CD4-positive, alpha-beta T cell (primary cell): ENCODE measurements at regions not wholly inside any gene's neighbourhood (a gene's known extent, or its start where the extent isn't known, plus 50 kb on each side); places are given as distances from the start of the nearest gene placed in this dataset.

Source experiments
- ATAC-seq: fragments of 200-7000 bp; cut with Tn5 transposase; one replicate; pipeline ENCODE4 v1.10.0; 2022; ENCODE audit warnings: mild to moderate bottlenecking; ENCODE audit not compliant: poor library complexity
- CTCF ChIA-PET: fragments of 350-600 bp; sonication (Branson Sonifier 250); formaldehyde crosslinking; loops from one replicate; lab custom pipeline; 2021; ENCODE audit warnings: antibody characterized with exemption, inconsistent platforms; lab: Charles Lee
- POLR2A ChIA-PET: fragments of 350-600 bp; sonication (Branson Sonifier 250); formaldehyde crosslinking; loops from one replicate; lab custom pipeline; 2021; ENCODE audit warnings: antibody characterized with exemption, inconsistent platforms; lab: Charles Lee
- DNase-seq, 14 experiments: peaks; one replicate each; pipeline ENCODE4 v3.0.0-alpha.2; 2013 to 2020; ENCODE audit warnings: mixed read lengths in 2 of 14
- H3K27ac ChIP-seq, 2 donors: one replicate each; pipeline versions ENCODE4 v1.5.1 to v1.7.0; 2013; ENCODE audit warnings: low read length in 2 of 2, low read depth in 1 of 2, mild to moderate bottlenecking in 1 of 2
- H3K27me3 ChIP-seq, 2 experiments: 1 replicate in 1 of 2; 2 replicates in 1 of 2; pipeline versions ENCODE4 v1.6.1 to v1.7.0; 2013; ENCODE audit warnings: low read length in 2 of 2, control low read depth in 1 of 2, mild to moderate bottlenecking in 1 of 2, moderate library complexity in 1 of 2; ENCODE audit not compliant: insufficient read depth in 2 of 2, control insufficient read depth in 1 of 2
- H3K36me3 ChIP-seq: one replicate; pipeline ENCODE4 v1.6.1; 2013; ENCODE audit warnings: low read length, control low read depth; ENCODE audit not compliant: insufficient read depth
- H3K4me1 ChIP-seq: one replicate; pipeline ENCODE4 v1.6.1; 2013; ENCODE audit warnings: low read length, control low read depth; ENCODE audit not compliant: insufficient read depth
- H3K4me3 ChIP-seq: one replicate; pipeline ENCODE4 v1.5.1; 2013; ENCODE audit warnings: mild to moderate bottlenecking, low read length, moderate library complexity
- H3K9me3 ChIP-seq, 2 experiments: 1 replicate in 1 of 2; 2 replicates in 1 of 2; pipeline versions ENCODE4 v1.6.1 to v1.7.0; 2013; ENCODE audit warnings: low read length in 2 of 2, mild to moderate bottlenecking in 2 of 2, control low read depth in 1 of 2, moderate library complexity in 1 of 2; ENCODE audit not compliant: control insufficient read depth in 1 of 2, insufficient read depth in 1 of 2
- H3K27ac Mint-ChIP-seq: one replicate; pipeline ENCODE4 v1.8.0; 2020; ENCODE audit warnings: mixed read lengths
- H3K27me3 Mint-ChIP-seq: one replicate; pipeline ENCODE4 v1.8.0; 2021; ENCODE audit warnings: mixed read lengths
- H3K36me3 Mint-ChIP-seq: one replicate; pipeline ENCODE4 v1.8.0; 2021; ENCODE audit warnings: low read depth, mixed read lengths
- H3K4me1 Mint-ChIP-seq: one replicate; pipeline ENCODE4 v1.8.0; 2021; ENCODE audit warnings: low read depth, mixed read lengths
- H3K4me3 Mint-ChIP-seq: one replicate; pipeline ENCODE4 v1.8.0; 2020; ENCODE audit warnings: mild to moderate bottlenecking, mixed read lengths
- H3K9me3 Mint-ChIP-seq: one replicate; pipeline ENCODE4 v1.8.0; 2020; ENCODE audit warnings: mixed read lengths
- CTCF ChIP-seq: fragments of 200-600 bp; IDR thresholded peaks from one replicate; pipeline ENCODE4 v1.8.0; 2022; ENCODE audit warnings: antibody characterized with exemption, mild to moderate bottlenecking
- intact Hi-C, 2 experiments: fragments of 100-400 bp; cut with DNase I in 1 of 2; cut with micrococcal nuclease in 1 of 2; formaldehyde crosslinking; loops; one replicate each; pipeline versions ENCODE4 v1.15.1 to v1.9.0; 2023 to 2025; cut with DNase I, micrococcal nuclease

DNA sequence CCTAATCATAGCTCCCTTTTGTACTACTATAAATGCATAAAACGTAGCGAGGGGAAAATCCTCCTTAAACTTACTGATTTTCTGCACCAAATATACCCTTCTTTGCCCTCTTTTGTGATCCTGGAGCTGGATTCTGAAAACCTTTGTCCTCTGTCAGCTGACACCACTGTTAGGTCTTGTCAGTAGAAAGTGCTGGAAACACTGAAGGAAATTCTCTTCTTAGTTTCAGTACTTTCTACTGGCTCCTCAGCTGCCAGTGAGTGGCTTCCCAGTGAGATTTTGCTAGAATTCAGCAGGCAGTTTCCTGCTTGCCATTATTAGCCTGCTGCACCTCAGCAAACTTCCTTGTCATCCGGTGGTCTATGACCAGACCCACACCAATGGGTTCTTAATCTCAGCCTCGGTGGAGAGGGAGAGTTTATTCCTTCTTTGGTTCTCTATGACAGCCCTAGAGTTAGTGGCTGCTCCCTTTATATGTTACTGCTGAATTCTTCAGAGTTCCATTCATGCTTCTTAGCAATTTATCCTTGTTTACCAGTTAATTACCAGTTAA, 476.2 kb downstream of the FSCB start:
- Histone ChIP-seq H3K4me1 (no peaks in the 10 kb centered on the region), H3K9me3 (peaks cover 0 to 3% of the 10 kb centered on the region in 2 experiments), H3K36me3 (no peaks in the 10 kb centered on the region), H3K27ac (no peak overlapping the region), H3K27me3 (no peaks in the 10 kb centered on the region), H3K4me3 (no peak overlapping the region)
- no peak for ATAC-seq
- intact Hi-C loops = no loop called here
- Mint-ChIP-seq H3K27ac (no peak overlapping the region), H3K27me3 (no peaks in the 10 kb centered on the region), H3K4me3 (no peak overlapping the region), H3K9me3 (peaks cover 5% of the 10 kb centered on the region), H3K36me3 (no peaks in the 10 kb centered on the region), H3K4me1 (no peaks in the 10 kb centered on the region)
- no peak for TF ChIP-seq CTCF
- ChIA-PET POLR2A (no interaction called here), CTCF (no interaction called here)
- DNase-seq = no peak

DNA sequence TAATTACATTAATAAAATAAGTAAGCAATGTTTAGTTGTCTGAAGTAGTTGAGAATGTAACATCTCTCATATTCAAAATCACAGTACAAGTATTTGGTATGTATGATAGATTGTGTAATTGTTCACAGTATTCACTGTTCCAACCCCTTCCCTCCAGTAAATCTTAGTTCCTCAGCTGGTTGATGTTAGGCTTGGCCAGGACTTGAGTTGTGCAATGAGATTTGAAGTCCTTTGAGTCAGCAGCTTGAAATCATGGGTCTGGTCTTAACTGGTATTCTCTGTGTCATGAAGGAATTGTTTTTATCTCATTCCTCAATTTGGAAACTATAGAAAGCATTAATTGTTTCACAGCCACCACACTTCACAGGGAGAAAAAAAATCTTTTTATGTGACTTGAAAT, 477.1 kb downstream of the FSCB start:
- Mint-ChIP-seq H3K4me1 (no peaks in the 10 kb centered on the region), H3K27ac (no peak overlapping the region), H3K4me3 (no peak overlapping the region), H3K27me3 (no peaks in the 10 kb centered on the region), H3K9me3 (peaks cover 5% of the 10 kb centered on the region), H3K36me3 (no peaks in the 10 kb centered on the region)
- DNase-seq (no peak), ATAC-seq (no peak)
- TF ChIP-seq CTCF = no peak
- ChIA-PET CTCF (no interaction called here), POLR2A (no interaction called here)
- intact Hi-C loops = no loop called here
- H3K4me1 ChIP-seq = no peaks in the 10 kb centered on the region
- no peaks in the 10 kb centered on the region for H3K36me3 ChIP-seq
- no peaks in the 10 kb centered on the region for H3K27me3 ChIP-seq
- H3K4me3 ChIP-seq = no peak overlapping the region
- H3K27ac ChIP-seq = no peak overlapping the region
- H3K9me3 ChIP-seq = peaks cover 0 to 3% of the 10 kb centered on the region in 2 experiments

GRCh38 chr14:44027397-44027796, 479.7 kb downstream of the FSCB start:
- DNase-seq (no peak), ATAC-seq (no peak)
- Mint-ChIP-seq H3K27ac (no peak overlapping the region), H3K9me3 (peaks cover 11% of the 10 kb centered on the region), H3K4me1 (no peaks in the 10 kb centered on the region), H3K36me3 (no peaks in the 10 kb centered on the region), H3K27me3 (no peaks in the 10 kb centered on the region), H3K4me3 (no peak overlapping the region)
- H3K27me3 ChIP-seq = no peaks in the 10 kb centered on the region
- no peak for TF ChIP-seq CTCF
- peaks cover 0 to 3% of the 10 kb centered on the region in 2 experiments for H3K9me3 ChIP-seq
- ChIA-PET CTCF (no interaction called here), POLR2A (no interaction called here)
- H3K4me1 ChIP-seq = no peaks in the 10 kb centered on the region
- no peak overlapping the region for H3K27ac ChIP-seq
- H3K36me3 ChIP-seq = no peaks in the 10 kb centered on the region
- intact Hi-C loops = no loop called here
- no peak overlapping the region for H3K4me3 ChIP-seq
